Lung (tissue), 11 donors: ENCODE measurements at regions not wholly inside any gene's neighbourhood (a gene's known extent, or its start where the extent isn't known, plus 50 kb on each side); places are given as distances from the start of the nearest gene placed in this dataset.

ENCODE experiments used
- ATAC-seq: fragments of 200-7000 bp; cut with Tn5 transposase; one replicate; pipeline ENCODE4 v1.9.1; 2020; ENCODE audit warnings: moderate number of reproducible peaks; ENCODE audit not compliant: insufficient read depth, low FRiP score
- DNase-seq, 3 donors: peaks; one replicate each; pipeline ENCODE4 v3.0.0-alpha.2; 2013 to 2017
- H3K27ac ChIP-seq, 2 donors: one replicate each; pipeline ENCODE4 v1.5.1; 2013; ENCODE audit warnings: mild to moderate bottlenecking in 2 of 2, moderate library complexity in 2 of 2, control low read depth in 1 of 2, inconsistent platforms in 1 of 2, low read depth in 1 of 2, low read length in 1 of 2
- H3K27me3 ChIP-seq, 3 donors: one replicate each; pipeline ENCODE4 v1.5.1; 2013; ENCODE audit warnings: low read length in 2 of 3; ENCODE audit not compliant: control insufficient read depth in 3 of 3, insufficient read depth in 3 of 3
- H3K36me3 ChIP-seq, 4 donors: one replicate each; pipeline ENCODE4 v1.5.1; 2013; ENCODE audit warnings: low read length in 4 of 4, mild to moderate bottlenecking in 1 of 4, moderate library complexity in 1 of 4; ENCODE audit not compliant: control insufficient read depth in 4 of 4, insufficient read depth in 4 of 4
- H3K4me1 ChIP-seq, 5 donors: one replicate each; pipeline ENCODE4 v1.5.1; 2013; ENCODE audit warnings: low read length in 5 of 5, mild to moderate bottlenecking in 2 of 5, moderate library complexity in 1 of 5; ENCODE audit not compliant: control insufficient read depth in 5 of 5, insufficient read depth in 5 of 5
- H3K4me3 ChIP-seq: one replicate; pipeline ENCODE4 v1.5.1; 2013; ENCODE audit warnings: mild to moderate bottlenecking, control low read depth, moderate library complexity
- H3K9ac ChIP-seq, 2 donors: one replicate each; pipeline ENCODE4 v1.5.1; 2013; ENCODE audit warnings: low read length in 2 of 2, control low read depth in 1 of 2; ENCODE audit not compliant: insufficient read depth in 1 of 2
- H3K9me3 ChIP-seq, 4 donors: one replicate each; pipeline ENCODE4 v1.5.1; 2013; ENCODE audit warnings: low read length in 3 of 4, mild to moderate bottlenecking in 1 of 4, moderate library complexity in 1 of 4; ENCODE audit not compliant: control insufficient read depth in 4 of 4, insufficient read depth in 3 of 4
- CTCF ChIP-seq: IDR thresholded peaks from 2 replicates; pipeline ENCODE4 v1.5.1; 2012; ENCODE audit warnings: mild to moderate bottlenecking; ENCODE audit errors: control extremely low read depth, extremely low read depth
- WGBS, 2 donors: extraction: QIAGEN DNeasy Blood & Tissue Kit; methylation state at CpG; one replicate each; pipeline ENCODE4 v1.1.7; 2013; 5-methylcytosine and 5-hydroxymethylcytosine counted together
- donor health status: control.
- donor health status: control.
- donor health status: Bipolar disorder and iron deficiency.
- donor health status: healthy.
- donor health status: DM: yes; HTN: yes; CAD: no.

- no peak overlapping the region for H3K9ac ChIP-seq
- no peak overlapping the region for H3K27ac ChIP-seq
- ATAC-seq = no peak
- peak in 1 of 3 donors; percentile 12 for DNase-seq
- H3K36me3 ChIP-seq = no peaks in the 10 kb centered on the region
- no peak overlapping the region for H3K4me3 ChIP-seq
- no peaks in the 10 kb centered on the region for H3K27me3 ChIP-seq
- WGBS, 2 donors = 86 to 91% methylated on average over 4 of the region's 4 CpGs
- H3K9me3 ChIP-seq = no peaks in the 10 kb centered on the region
- no peak for TF ChIP-seq CTCF
- peaks cover 0 to 32% (median 8%) of the 10 kb centered on the region in 5 donors for H3K4me1 ChIP-seq
Measured at GRCh38 chr2:128501700-128502099, 183.0 kb upstream of the HS6ST1 start.

GRCh38 chr2:128502200-128502599 lies 183.5 kb upstream of the HS6ST1 start:
- H3K36me3 ChIP-seq = no peaks in the 10 kb centered on the region
- no peak for TF ChIP-seq CTCF
- WGBS, 2 donors = 80 to 93% methylated on average over 8 of the region's 8 CpGs
- ATAC-seq (no peak), DNase-seq (peak in 1 of 3 donors; percentile 8)
- no peak overlapping the region for H3K4me3 ChIP-seq
- H3K9me3 ChIP-seq = no peaks in the 10 kb centered on the region
- H3K4me1 ChIP-seq = peaks cover 0 to 32% (median 8%) of the 10 kb centered on the region in 5 donors
- H3K27me3 ChIP-seq = no peaks in the 10 kb centered on the region
- no peak overlapping the region for H3K27ac ChIP-seq
- no peak overlapping the region for H3K9ac ChIP-seq

- WGBS, 2 donors = 93 to 97% methylated on average over 12 of the region's 12 CpGs
- Histone ChIP-seq H3K9ac (no peak overlapping the region), H3K36me3 (no peaks in the 10 kb centered on the region), H3K4me1 (peaks cover 0 to 32% (median 8%) of the 10 kb centered on the region in 5 donors), H3K27me3 (no peaks in the 10 kb centered on the region), H3K9me3 (no peaks in the 10 kb centered on the region), H3K4me3 (no peak overlapping the region), H3K27ac (no peak overlapping the region)
- no peak for TF ChIP-seq CTCF
- ATAC-seq = no peak
- peak in 1 of 3 donors; percentile 6 for DNase-seq
Measured at GRCh38 chr2:128502638-128503246, 184.1 kb upstream of the HS6ST1 start.
